Upper lobe of left lung (tissue), 4 donors: ENCODE measurements at regions not wholly inside any gene's neighbourhood (a gene's known extent, or its start where the extent isn't known, plus 50 kb on each side); places are given as distances from the start of the nearest gene placed in this dataset.

ENCODE experiments used
- EP300 ChIP-seq, 4 donors: sonication (generic); formaldehyde crosslinking; IDR thresholded peaks; one replicate each; pipeline ENCODE4 v1.5.1; 2017; ENCODE audit warnings: antibody characterized with exemption in 4 of 4, control low read depth in 2 of 4
- POLR2A ChIP-seq, 4 donors: fragments of 450-650 bp; IDR thresholded peaks; one replicate each; pipeline ENCODE4 v1.5.1; 2016 to 2017; ENCODE audit warnings: antibody characterized with exemption in 4 of 4, mild to moderate bottlenecking in 2 of 4
- TF ChIP-seq, protein P1 (sequence below), 6 experiments: fragments of 450-650 bp in 4 of 6; fragments of 200-600 bp in 2 of 6; sonication (generic) in 2 of 6; IDR thresholded peaks; one replicate each; pipeline ENCODE4 v1.5.1; 2016 to 2019; ENCODE audit warnings: antibody characterized with exemption in 6 of 6

DNA sequence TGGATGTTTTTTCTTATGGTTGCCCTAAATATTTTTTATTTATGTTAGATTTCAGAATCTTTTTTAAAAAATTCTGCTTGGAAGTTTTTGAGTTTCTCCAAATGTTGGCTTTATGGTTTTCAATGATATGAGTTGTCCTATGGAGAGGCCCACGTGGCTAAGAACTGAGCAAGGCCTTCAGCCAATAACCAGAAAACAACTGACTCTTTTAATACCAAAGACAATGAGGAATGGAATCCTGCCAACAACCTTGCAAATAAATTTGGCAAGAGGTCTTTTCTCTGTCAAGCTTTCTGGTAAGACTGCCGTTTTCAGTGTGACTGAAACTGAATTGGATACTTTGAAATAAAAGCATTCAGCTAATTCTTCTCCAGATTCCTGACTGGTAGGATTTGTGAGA lies 1740.1 kb upstream of the WWC1 start:
- TF ChIP-seq, protein P1, sequence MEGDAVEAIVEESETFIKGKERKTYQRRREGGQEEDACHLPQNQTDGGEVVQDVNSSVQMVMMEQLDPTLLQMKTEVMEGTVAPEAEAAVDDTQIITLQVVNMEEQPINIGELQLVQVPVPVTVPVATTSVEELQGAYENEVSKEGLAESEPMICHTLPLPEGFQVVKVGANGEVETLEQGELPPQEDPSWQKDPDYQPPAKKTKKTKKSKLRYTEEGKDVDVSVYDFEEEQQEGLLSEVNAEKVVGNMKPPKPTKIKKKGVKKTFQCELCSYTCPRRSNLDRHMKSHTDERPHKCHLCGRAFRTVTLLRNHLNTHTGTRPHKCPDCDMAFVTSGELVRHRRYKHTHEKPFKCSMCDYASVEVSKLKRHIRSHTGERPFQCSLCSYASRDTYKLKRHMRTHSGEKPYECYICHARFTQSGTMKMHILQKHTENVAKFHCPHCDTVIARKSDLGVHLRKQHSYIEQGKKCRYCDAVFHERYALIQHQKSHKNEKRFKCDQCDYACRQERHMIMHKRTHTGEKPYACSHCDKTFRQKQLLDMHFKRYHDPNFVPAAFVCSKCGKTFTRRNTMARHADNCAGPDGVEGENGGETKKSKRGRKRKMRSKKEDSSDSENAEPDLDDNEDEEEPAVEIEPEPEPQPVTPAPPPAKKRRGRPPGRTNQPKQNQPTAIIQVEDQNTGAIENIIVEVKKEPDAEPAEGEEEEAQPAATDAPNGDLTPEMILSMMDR (IDR thresholded peaks at IDR 0.05), result no peak
- no peak for TF ChIP-seq POLR2A (IDR thresholded peaks at IDR 0.05)
- TF ChIP-seq EP300 (IDR thresholded peaks at IDR 0.05), result no peak
